GM18858 (cell line): ENCODE measurements at regions not wholly inside any gene's neighbourhood (a gene's known extent, or its start where the extent isn't known, plus 50 kb on each side); places are given as distances from the start of the nearest gene placed in this dataset.
"Not testable (repeated sequence)": the region's sequence is repeated elsewhere in the genome, so short reads cannot be mapped to it uniquely, and the experiment has no call there.

Experiments
- ATAC-seq: cut with Tn5 transposase; IDR thresholded peaks from one replicate; pipeline ENCODE4 v1.9.1; 2021; ENCODE audit not compliant: unreplicated experiment

GRCh38 chr7:112938863-112939573, 147.6 kb downstream of the GPR85 start:
- peak; percentile 0 for ATAC-seq

GRCh38 chr7:112937651-112938415, 147.6 kb upstream of the TMEM168 start:
- ATAC-seq, result no peak

GRCh38 chr7:112933598-112933997, 143.4 kb upstream of the TMEM168 start:
- no peak for ATAC-seq

GRCh38 chr7:112930787-112931186, 140.6 kb upstream of the TMEM168 start:
- ATAC-seq, result no peak

GRCh38 chr7:112929421-112929820, 139.2 kb upstream of the TMEM168 start:
- ATAC-seq, result no peak

GRCh38 chr7:112926018-112926417, 135.8 kb upstream of the TMEM168 start:
- no peak for ATAC-seq

- ATAC-seq, result not testable (repeated sequence)
These were observed 132.4 kb upstream of the TMEM168 start for GRCh38 chr7:112922546-112922945.

- not testable (repeated sequence) for ATAC-seq
These were observed 126.2 kb upstream of the TMEM168 start for GRCh38 chr7:112916431-112916830.

- no peak for ATAC-seq
These were observed 117.9 kb upstream of the TMEM168 start for GRCh38 chr7:112908086-112908485.

GRCh38 chr7:112907658-112908057, 117.5 kb upstream of the TMEM168 start:
- no peak for ATAC-seq

- ATAC-seq, result no peak
These were observed 115.8 kb upstream of the TMEM168 start for GRCh38 chr7:112905950-112906349.

GRCh38 chr7:112905413-112905812, 115.2 kb upstream of the TMEM168 start:
- ATAC-seq, result no peak

- peak; percentile 88 for ATAC-seq
These were observed 108.5 kb upstream of the TMEM168 start for GRCh38 chr7:112898432-112899290.

- ATAC-seq, result no peak
These were observed 107.7 kb upstream of the TMEM168 start for GRCh38 chr7:112897839-112898431.

- no peak for ATAC-seq
These were observed 105.9 kb upstream of the TMEM168 start for GRCh38 chr7:112896026-112896601.

- no peak for ATAC-seq
These were observed 102.1 kb upstream of the TMEM168 start for GRCh38 chr7:112892263-112892662.

- ATAC-seq, result no peak
These were observed 101.5 kb upstream of the TMEM168 start for GRCh38 chr7:112891698-112892097.

GRCh38 chr7:112889834-112890438, 99.7 kb upstream of the TMEM168 start:
- ATAC-seq, result no peak

- no peak for ATAC-seq
These were observed 99.1 kb upstream of the TMEM168 start for GRCh38 chr7:112889268-112889667.

GRCh38 chr7:112888781-112889180, 98.6 kb upstream of the TMEM168 start:
- no peak for ATAC-seq
